Mucosa of descending colon (tissue), 3 donors: ENCODE measurements at regions not wholly inside any gene's neighbourhood (a gene's known extent, or its start where the extent isn't known, plus 50 kb on each side); places are given as distances from the start of the nearest gene placed in this dataset.

Experiments used
- ATAC-seq: fragments of 200-7000 bp; cut with Tn5 transposase; one replicate; pipeline ENCODE4 v1.9.1; 2020; ENCODE audit warnings: mild to moderate bottlenecking, moderate library complexity
- DNase-seq, 3 donors: peaks; one replicate each; pipeline ENCODE4 v3.0.0-alpha.2; 2020
- H3K36me3 ChIP-seq: fragments of 200-600 bp; one replicate; pipeline ENCODE4 v1.8.0; 2021; ENCODE audit warnings: low read depth, mild to moderate bottlenecking
- H3K4me1 ChIP-seq: fragments of 200-600 bp; one replicate; pipeline ENCODE4 v1.8.0; 2021; ENCODE audit warnings: low read depth, mild to moderate bottlenecking
- H3K4me3 ChIP-seq: fragments of 200-600 bp; one replicate; pipeline ENCODE4 v1.8.0; 2021; ENCODE audit warnings: mild to moderate bottlenecking
- H3K9me3 ChIP-seq: fragments of 200-600 bp; one replicate; pipeline ENCODE4 v1.8.0; 2021; ENCODE audit warnings: mild to moderate bottlenecking
- intact Hi-C, 2 donors: fragments of 100-400 bp; cut with DNase I in 1 of 2; cut with micrococcal nuclease in 1 of 2; formaldehyde crosslinking; loops; one replicate each; pipeline versions ENCODE4 v1.11.0 to v1.11.1; 2022; cut with DNase I, micrococcal nuclease
- TF ChIP-seq, protein P1 (sequence below): fragments of 200-600 bp; IDR thresholded peaks from one replicate; pipeline ENCODE4 v1.8.0; 2022; ENCODE audit warnings: antibody characterized with exemption, mild to moderate bottlenecking
- donor health status: DM: no; HTN: no; CAD: no; lungs with moderate emphysema.
- donor health status: DM: no; HTN: no; CAD: no.
- donor health status: DM: no; HTN: yes; CAD: no.

DNA sequence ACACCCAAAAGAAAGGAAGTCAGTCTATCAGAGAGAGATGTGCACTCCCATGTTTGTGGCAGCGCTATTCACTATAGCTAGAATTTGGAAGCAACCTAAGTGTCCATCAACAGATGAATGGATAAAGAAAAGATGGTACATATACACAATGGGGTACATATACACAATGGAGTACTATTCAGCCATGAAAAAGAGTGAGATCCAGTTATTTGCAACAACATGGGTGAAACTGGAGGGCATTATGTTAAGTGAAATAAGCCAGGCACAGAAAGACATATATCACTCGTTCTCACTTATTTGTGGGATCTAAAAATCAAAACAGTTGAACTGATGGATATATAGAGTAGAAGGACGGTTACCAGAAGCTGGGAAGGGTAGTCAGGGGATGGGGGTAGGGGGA lies 99.9 kb upstream of the ZNF516 start:
- DNase-seq (no peak), ATAC-seq (no peak)
- intact Hi-C loops = no loop called here
- no peaks in the 10 kb centered on the region for H3K9me3 ChIP-seq
- TF ChIP-seq, protein P1, sequence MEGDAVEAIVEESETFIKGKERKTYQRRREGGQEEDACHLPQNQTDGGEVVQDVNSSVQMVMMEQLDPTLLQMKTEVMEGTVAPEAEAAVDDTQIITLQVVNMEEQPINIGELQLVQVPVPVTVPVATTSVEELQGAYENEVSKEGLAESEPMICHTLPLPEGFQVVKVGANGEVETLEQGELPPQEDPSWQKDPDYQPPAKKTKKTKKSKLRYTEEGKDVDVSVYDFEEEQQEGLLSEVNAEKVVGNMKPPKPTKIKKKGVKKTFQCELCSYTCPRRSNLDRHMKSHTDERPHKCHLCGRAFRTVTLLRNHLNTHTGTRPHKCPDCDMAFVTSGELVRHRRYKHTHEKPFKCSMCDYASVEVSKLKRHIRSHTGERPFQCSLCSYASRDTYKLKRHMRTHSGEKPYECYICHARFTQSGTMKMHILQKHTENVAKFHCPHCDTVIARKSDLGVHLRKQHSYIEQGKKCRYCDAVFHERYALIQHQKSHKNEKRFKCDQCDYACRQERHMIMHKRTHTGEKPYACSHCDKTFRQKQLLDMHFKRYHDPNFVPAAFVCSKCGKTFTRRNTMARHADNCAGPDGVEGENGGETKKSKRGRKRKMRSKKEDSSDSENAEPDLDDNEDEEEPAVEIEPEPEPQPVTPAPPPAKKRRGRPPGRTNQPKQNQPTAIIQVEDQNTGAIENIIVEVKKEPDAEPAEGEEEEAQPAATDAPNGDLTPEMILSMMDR = no peak
- no peaks in the 10 kb centered on the region for H3K36me3 ChIP-seq
- no peaks in the 10 kb centered on the region for H3K4me1 ChIP-seq
- no peak overlapping the region for H3K4me3 ChIP-seq

DNA sequence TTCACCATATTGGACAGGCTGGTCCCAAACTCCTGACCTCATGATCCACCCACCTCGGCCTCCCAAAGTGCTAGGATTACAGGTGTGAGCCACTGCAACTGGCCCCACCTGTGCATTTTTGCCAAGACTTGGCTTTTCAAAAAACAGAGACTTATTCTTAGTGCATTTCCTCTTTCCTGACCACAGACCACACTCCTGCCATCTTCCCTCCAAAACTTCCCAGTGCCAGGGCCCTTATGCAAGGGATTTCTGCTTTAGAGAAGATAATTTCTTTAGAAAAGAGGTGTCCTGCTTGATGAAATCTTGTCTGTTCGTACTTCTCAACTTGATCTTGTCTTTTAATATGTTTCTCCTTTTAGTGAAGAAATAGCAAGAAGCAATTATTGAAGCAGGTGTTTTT lies 98.8 kb upstream of the ZNF516 start:
- no peaks in the 10 kb centered on the region for H3K4me1 ChIP-seq
- no peaks in the 10 kb centered on the region for H3K36me3 ChIP-seq
- H3K4me3 ChIP-seq = no peak overlapping the region
- DNase-seq (no peak), ATAC-seq (no peak)
- intact Hi-C loops = no loop called here
- H3K9me3 ChIP-seq = no peaks in the 10 kb centered on the region
- TF ChIP-seq, protein P1 = no peak

DNA sequence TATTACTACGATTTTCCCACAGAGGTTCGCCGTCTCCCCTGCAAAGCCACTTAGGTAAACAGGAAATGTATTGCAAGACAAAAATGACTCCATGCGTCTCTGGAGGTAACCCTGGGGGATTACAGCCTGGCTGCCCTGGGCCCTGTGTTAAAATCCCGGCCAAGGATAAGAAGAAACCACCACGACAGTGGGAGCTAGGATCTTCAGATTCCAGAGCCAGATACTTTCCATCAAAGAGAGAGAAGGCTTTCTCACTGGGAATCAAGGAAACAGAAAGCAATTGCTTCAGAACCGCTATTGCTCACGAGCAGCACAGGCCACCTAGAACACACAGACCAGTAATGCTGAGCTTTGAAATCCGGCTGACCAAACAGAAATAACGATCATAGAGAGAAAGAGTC lies 97.9 kb upstream of the ZNF516 start:
- intact Hi-C loops = no loop called here
- no peak for DNase-seq
- TF ChIP-seq, protein P1 = no peak
- no peak for ATAC-seq
- H3K36me3 ChIP-seq = no peaks in the 10 kb centered on the region
- H3K4me1 ChIP-seq = no peaks in the 10 kb centered on the region
- H3K4me3 ChIP-seq = no peak overlapping the region
- H3K9me3 ChIP-seq = no peaks in the 10 kb centered on the region

DNA sequence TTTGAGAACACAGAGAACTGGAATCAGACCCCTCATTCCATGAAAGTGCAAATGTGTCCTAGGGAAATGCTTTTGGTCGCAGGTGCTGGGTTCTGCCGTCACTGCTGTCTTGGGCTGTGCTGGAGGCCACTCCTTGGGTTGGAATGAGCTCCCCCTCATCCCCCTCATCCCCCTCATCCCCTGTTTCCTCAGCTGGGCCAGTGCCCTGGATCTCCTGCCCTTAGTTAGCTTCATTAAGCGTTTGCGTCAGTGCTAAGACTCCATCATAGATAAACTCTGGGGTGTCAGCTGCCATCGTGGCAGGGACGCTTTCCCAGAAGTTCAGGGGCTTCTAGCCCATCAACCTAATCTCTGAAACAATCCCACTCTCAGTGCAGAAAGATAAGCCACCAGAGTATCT lies 97.1 kb upstream of the ZNF516 start:
- Histone ChIP-seq H3K4me1 (no peaks in the 10 kb centered on the region), H3K9me3 (no peaks in the 10 kb centered on the region), H3K36me3 (no peaks in the 10 kb centered on the region), H3K4me3 (no peak overlapping the region)
- no peak for DNase-seq
- TF ChIP-seq, protein P1 = no peak
- intact Hi-C loops = no loop called here
- ATAC-seq = no peak

DNA sequence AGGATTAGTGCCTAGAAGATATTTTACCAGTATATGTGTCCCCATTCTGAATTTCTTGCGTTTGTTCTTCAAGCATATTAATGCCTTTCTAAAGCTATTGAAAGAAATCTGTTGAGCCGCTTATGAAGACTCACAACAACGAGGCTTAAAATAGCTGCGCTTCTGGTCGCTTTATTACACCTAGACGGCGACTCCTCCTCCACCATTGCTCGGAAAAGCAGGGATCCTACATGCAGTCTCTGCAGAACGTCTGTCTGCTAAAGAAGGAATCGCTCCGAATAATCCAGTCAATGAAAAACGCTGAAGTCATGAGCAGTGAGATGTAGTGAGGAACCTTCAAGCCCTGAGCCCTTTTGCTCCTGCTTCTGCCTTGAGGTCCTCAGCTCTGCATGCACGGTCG lies 94.8 kb upstream of the ZNF516 start:
- Histone ChIP-seq H3K36me3 (no peaks in the 10 kb centered on the region), H3K9me3 (no peaks in the 10 kb centered on the region), H3K4me1 (no peaks in the 10 kb centered on the region), H3K4me3 (no peak overlapping the region)
- TF ChIP-seq, protein P1 = no peak
- intact Hi-C loops = no loop called here
- ATAC-seq = no peak
- DNase-seq = no peak

DNA sequence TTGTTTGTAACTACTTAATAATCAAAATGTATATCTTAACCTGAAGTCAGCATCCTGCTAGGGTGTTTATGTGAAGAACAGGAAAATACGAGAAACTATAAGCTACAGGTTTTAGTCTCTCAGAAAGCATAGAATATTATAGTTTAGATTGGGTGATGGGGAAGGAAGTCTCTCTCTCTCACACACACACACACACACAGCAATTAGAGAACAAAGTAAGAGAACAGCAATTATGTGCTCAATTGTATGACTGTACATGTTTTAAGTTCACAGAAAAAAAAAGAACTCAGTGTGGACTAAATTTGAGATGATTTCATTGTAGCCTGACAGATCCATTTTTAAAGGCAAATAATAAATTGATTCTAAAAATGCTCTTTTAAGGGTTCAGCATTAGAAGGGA lies 94.3 kb upstream of the ZNF516 start:
- ATAC-seq = no peak
- TF ChIP-seq, protein P1 = no peak
- no peak overlapping the region for H3K4me3 ChIP-seq
- DNase-seq = no peak
- no peaks in the 10 kb centered on the region for H3K4me1 ChIP-seq
- intact Hi-C loops = no loop called here
- H3K9me3 ChIP-seq = no peaks in the 10 kb centered on the region
- H3K36me3 ChIP-seq = no peaks in the 10 kb centered on the region
